Thyroid gland (tissue), 4 donors: ENCODE measurements at regions not wholly inside any gene's neighbourhood (a gene's known extent, or its start where the extent isn't known, plus 50 kb on each side); places are given as distances from the start of the nearest gene placed in this dataset.

Experiments
- DNase-seq, 2 donors: peaks; one replicate each; pipeline ENCODE4 v3.0.0-alpha.2; 2019
- H3K27ac ChIP-seq, 3 donors: fragments of 200-600 bp; sonication (generic); 1 replicate in 2 of 3; 2 replicates in 1 of 3; pipeline ENCODE4 v1.5.1; 2016 to 2019; ENCODE audit warnings: mild to moderate bottlenecking in 1 of 3, moderate library complexity in 1 of 3
- H3K27me3 ChIP-seq: fragments of 200-600 bp; sonication (generic); one replicate; pipeline ENCODE4 v1.5.1; 2019
- H3K36me3 ChIP-seq, 2 donors: fragments of 200-600 bp; sonication (generic); one replicate each; pipeline ENCODE4 v1.5.1; 2016 to 2019
- H3K4me1 ChIP-seq, 2 donors: fragments of 200-600 bp; sonication (generic); one replicate each; pipeline ENCODE4 v1.5.1; 2017 to 2019
- H3K4me3 ChIP-seq, 3 donors: fragments of 200-600 bp; sonication (generic); replicated peaks in 1 of 3; 1 replicate in 2 of 3; 2 replicates in 1 of 3; pipeline ENCODE4 v1.5.1; 2016; ENCODE audit warnings: mild to moderate bottlenecking in 1 of 3
- H3K9me3 ChIP-seq: fragments of 200-600 bp; sonication (generic); one replicate; pipeline ENCODE4 v1.5.1; 2017
- POLR2A ChIP-seq, 2 donors: fragments of 450-650 bp; IDR thresholded peaks; one replicate each; pipeline ENCODE4 v1.6.1; 2017; ENCODE audit warnings: antibody characterized with exemption in 2 of 2, mild to moderate bottlenecking in 2 of 2, moderate library complexity in 1 of 2
- WGBS, 2 donors: methylation state at CpG; one replicate each; pipeline ENCODE4 v1.1.5; 2017; 5-methylcytosine and 5-hydroxymethylcytosine counted together
- intact Hi-C: fragments of 100-400 bp; cut with DNase I; formaldehyde crosslinking; loops from one replicate; pipeline ENCODE4 v1.15.1; 2023
- TF ChIP-seq, protein P1 (sequence below), 6 experiments: fragments of 200-600 bp in 3 of 6; fragments of 450-650 bp in 3 of 6; sonication (generic) in 3 of 6; IDR thresholded peaks; one replicate each; pipeline ENCODE4 v1.5.1; 2016 to 2019; ENCODE audit warnings: antibody characterized with exemption in 6 of 6, mild to moderate bottlenecking in 2 of 6, inconsistent platforms in 1 of 6, moderate library complexity in 1 of 6

DNA sequence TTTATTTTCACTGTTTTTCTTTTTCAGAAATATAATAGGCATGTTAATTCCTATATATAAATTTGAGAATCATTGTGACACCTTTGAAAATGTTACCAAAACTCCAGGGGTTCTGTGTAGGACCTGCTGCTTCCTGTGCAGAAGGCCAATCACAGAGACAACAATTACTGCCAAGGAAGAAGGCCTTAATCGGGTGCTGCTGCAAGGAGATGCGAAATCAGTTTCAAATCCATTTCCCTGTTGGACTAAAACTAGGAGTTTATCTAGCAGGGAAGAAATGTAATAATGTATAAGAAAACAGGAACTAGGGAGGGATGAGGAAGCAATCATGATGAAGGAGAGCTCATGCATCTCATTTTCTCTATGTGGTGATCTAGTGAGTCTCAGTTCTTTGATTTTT is 209.7 kb upstream of the NUDT12 start:
- Histone ChIP-seq H3K9me3 (no peaks in the 10 kb centered on the region), H3K4me1 (no peaks in the 10 kb centered on the region)
- WGBS, 2 donors, result 73 to 80% methylated on average over 2 of the region's 2 CpGs

DNA sequence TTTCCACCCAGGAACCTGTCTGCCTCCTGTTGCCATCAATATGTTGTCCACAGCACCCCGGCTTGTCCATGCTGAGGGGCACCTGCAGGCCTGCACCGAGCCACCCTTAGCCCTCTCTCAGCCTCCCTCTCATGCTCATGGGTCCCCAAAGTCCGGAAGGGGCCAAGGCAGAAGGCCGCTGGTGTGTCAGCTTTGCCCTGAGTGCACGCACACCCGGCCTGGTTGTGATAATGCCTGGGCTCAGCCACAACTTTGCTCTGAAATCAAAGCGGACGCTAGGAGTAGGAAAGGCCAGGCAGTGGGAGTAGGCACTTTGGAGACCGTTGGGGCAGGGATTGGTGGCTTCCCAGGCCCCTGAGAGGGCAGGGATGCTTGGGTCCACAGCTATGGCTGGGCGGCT is 201.8 kb upstream of the NUDT12 start:
- no peaks in the 10 kb centered on the region for H3K27me3 ChIP-seq
- intact Hi-C loops, result no loop called here
- H3K9me3 ChIP-seq, result no peaks in the 10 kb centered on the region
- DNase-seq, result no peak
- TF ChIP-seq POLR2A (IDR thresholded peaks at IDR 0.05), result no peak
- TF ChIP-seq, protein P1, sequence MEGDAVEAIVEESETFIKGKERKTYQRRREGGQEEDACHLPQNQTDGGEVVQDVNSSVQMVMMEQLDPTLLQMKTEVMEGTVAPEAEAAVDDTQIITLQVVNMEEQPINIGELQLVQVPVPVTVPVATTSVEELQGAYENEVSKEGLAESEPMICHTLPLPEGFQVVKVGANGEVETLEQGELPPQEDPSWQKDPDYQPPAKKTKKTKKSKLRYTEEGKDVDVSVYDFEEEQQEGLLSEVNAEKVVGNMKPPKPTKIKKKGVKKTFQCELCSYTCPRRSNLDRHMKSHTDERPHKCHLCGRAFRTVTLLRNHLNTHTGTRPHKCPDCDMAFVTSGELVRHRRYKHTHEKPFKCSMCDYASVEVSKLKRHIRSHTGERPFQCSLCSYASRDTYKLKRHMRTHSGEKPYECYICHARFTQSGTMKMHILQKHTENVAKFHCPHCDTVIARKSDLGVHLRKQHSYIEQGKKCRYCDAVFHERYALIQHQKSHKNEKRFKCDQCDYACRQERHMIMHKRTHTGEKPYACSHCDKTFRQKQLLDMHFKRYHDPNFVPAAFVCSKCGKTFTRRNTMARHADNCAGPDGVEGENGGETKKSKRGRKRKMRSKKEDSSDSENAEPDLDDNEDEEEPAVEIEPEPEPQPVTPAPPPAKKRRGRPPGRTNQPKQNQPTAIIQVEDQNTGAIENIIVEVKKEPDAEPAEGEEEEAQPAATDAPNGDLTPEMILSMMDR (IDR thresholded peaks at IDR 0.05), result no peak
- no peaks in the 10 kb centered on the region for H3K4me1 ChIP-seq
- 87 to 93% methylated on average over 3 to 10 of the region's 10 CpGs for WGBS, 2 donors
- no peak overlapping the region for H3K4me3 ChIP-seq
- H3K27ac ChIP-seq, result no peak overlapping the region
- H3K36me3 ChIP-seq, result no peaks in the 10 kb centered on the region

More for the DNA sequence above, 209.7 kb upstream of the NUDT12 start:
- H3K27me3 ChIP-seq, result no peaks in the 10 kb centered on the region
- DNase-seq, result no peak
- TF ChIP-seq POLR2A (IDR thresholded peaks at IDR 0.05), result no peak
- TF ChIP-seq, protein P1 (IDR thresholded peaks at IDR 0.05), result no peak
- no peak overlapping the region for H3K4me3 ChIP-seq
- intact Hi-C loops, result no loop called here
- H3K36me3 ChIP-seq, result no peaks in the 10 kb centered on the region
- H3K27ac ChIP-seq, result no peak overlapping the region

DNA sequence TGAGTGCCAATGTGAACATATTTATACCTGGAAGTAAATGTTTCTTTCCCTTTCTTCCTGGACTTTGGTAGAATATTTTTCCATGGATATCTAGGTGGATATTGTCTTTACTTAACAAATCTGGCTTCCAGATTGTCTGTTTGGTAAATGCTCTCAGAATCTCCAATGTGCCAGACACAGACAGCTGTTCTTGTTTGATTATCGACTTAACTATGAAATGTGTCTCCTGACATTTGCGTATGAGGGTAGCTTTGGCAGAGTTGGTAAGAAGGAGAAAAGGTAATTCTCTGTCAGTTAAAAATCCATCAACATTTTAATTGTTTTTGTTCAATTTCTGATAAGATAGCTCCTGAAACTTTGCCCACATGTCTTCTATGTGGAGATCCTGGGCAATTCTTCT is 196.4 kb upstream of the NUDT12 start:
- H3K36me3 ChIP-seq, result no peaks in the 10 kb centered on the region
- H3K27ac ChIP-seq, result no peak overlapping the region
- H3K27me3 ChIP-seq, result no peaks in the 10 kb centered on the region
- intact Hi-C loops, result no loop called here
- no peaks in the 10 kb centered on the region for H3K9me3 ChIP-seq
- no peak overlapping the region for H3K4me3 ChIP-seq
- WGBS, 2 donors, result 92 to 99% methylated on average over 2 of the region's 2 CpGs
- TF ChIP-seq POLR2A (IDR thresholded peaks at IDR 0.05), result no peak
- TF ChIP-seq, protein P1 (IDR thresholded peaks at IDR 0.05), result no peak
- H3K4me1 ChIP-seq, result no peaks in the 10 kb centered on the region
- no peak for DNase-seq

DNA sequence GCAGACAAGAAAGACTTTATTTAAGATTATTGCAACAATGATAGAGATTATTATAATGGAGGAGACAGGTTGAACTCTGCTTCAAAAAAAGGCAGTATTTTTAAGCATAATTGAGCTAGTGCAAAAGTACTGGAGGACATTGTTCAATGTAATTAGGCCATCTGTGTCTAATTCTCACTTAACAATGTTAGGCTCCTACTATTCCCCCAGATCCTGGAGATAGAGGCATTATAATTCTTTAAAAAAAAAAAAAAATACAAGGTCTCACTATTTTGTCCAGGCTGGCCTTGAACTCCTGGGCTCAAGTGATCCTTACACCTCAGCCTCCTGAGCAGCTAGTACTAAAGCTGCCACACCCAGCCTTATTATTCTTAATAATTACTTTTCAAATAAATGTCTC is 193.4 kb upstream of the NUDT12 start:
- Histone ChIP-seq H3K9me3 (no peaks in the 10 kb centered on the region), H3K27me3 (no peaks in the 10 kb centered on the region), H3K4me3 (no peak overlapping the region), H3K4me1 (no peaks in the 10 kb centered on the region), H3K27ac (no peak overlapping the region), H3K36me3 (no peaks in the 10 kb centered on the region)
- DNase-seq, result no peak
- intact Hi-C loops, result no loop called here
- TF ChIP-seq POLR2A (IDR thresholded peaks at IDR 0.05), result no peak
- TF ChIP-seq, protein P1 (IDR thresholded peaks at IDR 0.05), result no peak

DNA sequence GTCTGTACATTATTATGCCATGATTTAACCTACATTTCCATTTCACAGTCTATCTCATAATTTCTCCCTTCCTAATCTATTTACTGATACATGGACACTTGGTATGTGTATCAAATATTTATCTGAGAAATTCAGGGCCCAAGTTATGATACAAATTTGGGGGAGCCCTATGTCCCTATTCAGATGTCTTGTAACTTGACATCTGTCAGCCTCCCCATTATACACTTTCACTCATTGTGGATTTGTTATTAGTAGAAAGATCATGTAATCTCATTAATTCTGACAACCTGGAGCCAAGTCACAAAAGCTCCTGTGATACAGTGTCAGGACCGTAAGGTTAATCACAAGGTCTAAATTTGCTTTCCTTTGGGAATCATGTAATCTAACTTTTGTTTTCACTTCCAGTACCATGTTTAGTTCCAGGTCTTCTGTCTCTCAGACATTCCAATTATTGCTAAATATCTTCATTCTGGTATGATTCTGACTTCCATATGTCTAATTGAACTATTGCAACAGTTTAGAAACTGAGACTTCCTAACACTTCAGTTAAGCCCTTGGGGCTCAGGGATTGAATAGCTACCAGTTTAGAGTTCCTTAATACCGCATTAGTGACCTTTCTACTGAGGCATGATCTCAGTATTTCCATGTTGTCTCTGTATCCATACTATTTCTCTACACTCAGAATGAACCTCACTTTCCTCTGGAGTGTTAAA is 182.9 kb upstream of the NUDT12 start:
- no peak overlapping the region for H3K27ac ChIP-seq
- intact Hi-C loops, result no loop called here

More for the DNA sequence above, 182.9 kb upstream of the NUDT12 start:
- Histone ChIP-seq H3K4me1 (no peaks in the 10 kb centered on the region), H3K27me3 (no peaks in the 10 kb centered on the region), H3K36me3 (no peaks in the 10 kb centered on the region), H3K9me3 (no peaks in the 10 kb centered on the region), H3K4me3 (no peak overlapping the region)
- 88 to 90% methylated on average over 2 of the region's 2 CpGs for WGBS, 2 donors
- no peak for DNase-seq
- no peak for TF ChIP-seq POLR2A (IDR thresholded peaks at IDR 0.05)
- TF ChIP-seq, protein P1 (IDR thresholded peaks at IDR 0.05), result no peak
